Rectal smooth muscle tissue (tissue), 1 donor: ENCODE measurements at regions not wholly inside any gene's neighbourhood (a gene's known extent, or its start where the extent isn't known, plus 50 kb on each side); places are given as distances from the start of the nearest gene placed in this dataset.
"Not testable (repeated sequence)": the region's sequence is repeated elsewhere in the genome, so short reads cannot be mapped to it uniquely, and the experiment has no call there.

ENCODE experiments used
- H3K27ac ChIP-seq: one replicate; pipeline ENCODE4 v1.7.0; 2013; ENCODE audit warnings: low read depth, low read length, inconsistent platforms
- H3K27me3 ChIP-seq: one replicate; pipeline ENCODE4 v1.7.0; 2013; ENCODE audit warnings: low read length; ENCODE audit not compliant: control insufficient read depth, insufficient read depth
- H3K36me3 ChIP-seq: one replicate; pipeline ENCODE4 v1.7.0; 2013; ENCODE audit warnings: low read length; ENCODE audit not compliant: control insufficient read depth, insufficient read depth
- H3K4me1 ChIP-seq: one replicate; pipeline ENCODE4 v1.7.0; 2013; ENCODE audit warnings: low read length; ENCODE audit not compliant: control insufficient read depth, insufficient read depth
- H3K4me3 ChIP-seq: one replicate; pipeline ENCODE4 v1.7.0; 2013; ENCODE audit warnings: low read length
- H3K9ac ChIP-seq: one replicate; pipeline ENCODE4 v1.7.0; 2013; ENCODE audit warnings: low read length

GRCh38 chr1:79239840-79240239, 233.3 kb upstream of the ADGRL4 start:
- Histone ChIP-seq H3K4me1 (no peaks in the 10 kb centered on the region), H3K27me3 (no peaks in the 10 kb centered on the region), H3K27ac (no peak overlapping the region), H3K9ac (no peak overlapping the region), H3K36me3 (no peaks in the 10 kb centered on the region), H3K4me3 (no peak overlapping the region)

DNA sequence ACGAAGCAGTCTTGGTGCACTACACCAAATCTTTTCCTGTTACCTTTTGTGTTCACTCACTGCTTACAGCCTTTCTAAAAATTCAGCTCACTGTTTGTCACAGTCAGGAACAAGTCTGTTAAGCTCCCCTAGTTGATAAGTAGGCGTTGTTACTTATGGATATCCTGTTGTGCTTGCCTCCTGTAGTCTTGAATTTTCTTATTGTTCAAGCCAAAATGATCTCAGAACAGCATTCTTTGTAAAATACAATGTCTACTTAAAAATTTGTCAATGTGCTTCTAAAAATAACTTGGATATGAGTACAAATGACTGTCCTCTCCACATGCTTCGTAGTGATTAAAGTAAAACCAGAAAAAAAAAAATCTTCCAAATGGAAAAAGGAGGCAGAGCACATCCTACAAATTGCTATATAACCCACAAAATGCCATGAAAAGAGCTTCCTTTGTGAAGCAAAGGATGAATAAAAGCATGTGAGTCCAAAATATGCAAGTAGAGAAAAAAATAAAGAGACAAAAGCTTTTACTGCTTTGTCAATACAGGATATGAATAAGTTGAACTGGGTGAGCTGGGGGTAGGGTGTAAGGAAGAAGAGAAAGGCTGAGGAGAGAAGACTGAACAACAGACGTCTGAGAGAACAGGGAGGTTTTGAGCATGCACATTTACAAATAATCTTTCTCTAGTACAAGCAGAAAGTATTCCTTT, 228.9 kb upstream of the ADGRL4 start:
- no peaks in the 10 kb centered on the region for H3K4me1 ChIP-seq
- no peaks in the 10 kb centered on the region for H3K36me3 ChIP-seq
- H3K27me3 ChIP-seq: no peaks in the 10 kb centered on the region
- H3K27ac ChIP-seq: no peak overlapping the region
- no peak overlapping the region for H3K4me3 ChIP-seq
- no peak overlapping the region for H3K9ac ChIP-seq

- no peaks in the 10 kb centered on the region for H3K27me3 ChIP-seq
- H3K4me1 ChIP-seq: no peaks in the 10 kb centered on the region
- no peak overlapping the region for H3K27ac ChIP-seq
- no peak overlapping the region for H3K9ac ChIP-seq
- H3K36me3 ChIP-seq: no peaks in the 10 kb centered on the region
- H3K4me3 ChIP-seq: no peak overlapping the region
Observed at GRCh38 chr1:79232818-79233217, 226.3 kb upstream of the ADGRL4 start.

DNA sequence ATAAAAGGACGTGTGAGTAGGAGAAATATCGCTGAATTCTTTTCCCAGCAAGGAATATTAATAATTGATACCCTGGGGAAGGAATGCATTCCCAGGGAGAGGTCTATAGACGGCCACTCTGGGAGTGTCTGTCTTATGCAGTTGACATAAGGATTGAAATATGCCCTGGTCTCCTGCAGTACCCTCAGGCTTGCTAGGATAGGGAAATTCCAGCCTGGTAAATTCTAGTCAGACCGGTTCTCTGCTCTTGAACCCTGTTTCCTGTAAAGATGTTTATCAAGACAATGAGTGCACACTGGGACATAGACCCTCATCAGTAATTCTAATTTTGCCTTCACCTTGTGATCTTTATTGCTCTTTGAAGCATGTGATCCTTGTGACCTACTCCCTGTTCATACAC, 224.2 kb upstream of the ADGRL4 start:
- H3K4me1 ChIP-seq, H3K9ac ChIP-seq, H3K4me3 ChIP-seq, H3K27ac ChIP-seq, H3K27me3 ChIP-seq, H3K36me3 ChIP-seq: not testable (repeated sequence)

DNA sequence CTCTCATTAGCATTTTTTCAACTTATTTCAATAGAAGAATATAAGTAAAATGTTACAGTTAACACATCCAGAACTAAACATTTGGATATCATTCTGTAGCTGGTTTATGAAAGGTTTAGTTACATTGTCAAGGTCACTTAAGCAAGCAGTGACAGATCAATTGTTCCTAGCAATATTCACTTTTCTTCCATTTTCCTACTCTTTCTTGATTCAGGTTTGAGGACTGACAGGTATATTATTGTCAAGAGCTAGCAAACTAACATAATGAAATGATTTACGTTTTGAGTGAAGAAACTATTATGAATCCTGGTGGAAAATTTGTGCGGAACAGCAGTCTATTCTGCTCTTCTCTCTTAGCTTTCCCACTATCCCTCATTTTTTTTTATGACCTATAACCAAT, 220.4 kb upstream of the ADGRL4 start:
- Histone ChIP-seq H3K27ac (no peak overlapping the region), H3K4me1 (no peaks in the 10 kb centered on the region), H3K27me3 (no peaks in the 10 kb centered on the region), H3K9ac (no peak overlapping the region), H3K4me3 (no peak overlapping the region), H3K36me3 (no peaks in the 10 kb centered on the region)

- no peaks in the 10 kb centered on the region for H3K4me1 ChIP-seq
Observed at GRCh38 chr1:79224537-79224936, 218.0 kb upstream of the ADGRL4 start.

DNA sequence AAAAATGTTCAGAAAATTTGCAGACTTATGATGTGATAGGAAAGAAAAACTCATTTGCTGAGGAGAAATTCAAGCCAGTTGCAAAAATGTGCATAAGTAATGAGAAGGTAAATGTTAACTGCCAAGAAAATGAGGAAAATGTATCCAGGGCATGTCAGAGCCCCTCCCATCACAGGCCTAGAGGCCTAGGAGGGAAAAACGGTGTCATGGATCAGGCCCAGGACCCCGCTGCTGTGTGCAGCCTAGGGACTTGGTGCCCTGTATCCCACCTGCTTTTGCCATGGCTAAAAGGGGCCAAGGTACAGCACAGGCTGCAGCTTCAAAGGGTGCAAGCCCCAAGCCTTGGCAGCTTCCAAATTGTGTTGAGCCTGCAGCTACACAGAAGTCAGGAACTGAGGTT, 214.0 kb upstream of the ADGRL4 start:
- no peaks in the 10 kb centered on the region for H3K4me1 ChIP-seq
- H3K27ac ChIP-seq: no peak overlapping the region
- H3K27me3 ChIP-seq: no peaks in the 10 kb centered on the region
- no peak overlapping the region for H3K4me3 ChIP-seq
- H3K36me3 ChIP-seq: no peaks in the 10 kb centered on the region
- H3K9ac ChIP-seq: no peak overlapping the region

More at GRCh38 chr1:79224537-79224936, 218.0 kb upstream of the ADGRL4 start:
- Histone ChIP-seq H3K9ac (no peak overlapping the region), H3K27ac (no peak overlapping the region), H3K36me3 (no peaks in the 10 kb centered on the region), H3K27me3 (no peaks in the 10 kb centered on the region), H3K4me3 (no peak overlapping the region)

- Histone ChIP-seq H3K9ac (no peak overlapping the region), H3K36me3 (no peaks in the 10 kb centered on the region), H3K4me1 (no peaks in the 10 kb centered on the region)
Observed at GRCh38 chr1:79215311-79215710, 208.8 kb upstream of the ADGRL4 start.

DNA sequence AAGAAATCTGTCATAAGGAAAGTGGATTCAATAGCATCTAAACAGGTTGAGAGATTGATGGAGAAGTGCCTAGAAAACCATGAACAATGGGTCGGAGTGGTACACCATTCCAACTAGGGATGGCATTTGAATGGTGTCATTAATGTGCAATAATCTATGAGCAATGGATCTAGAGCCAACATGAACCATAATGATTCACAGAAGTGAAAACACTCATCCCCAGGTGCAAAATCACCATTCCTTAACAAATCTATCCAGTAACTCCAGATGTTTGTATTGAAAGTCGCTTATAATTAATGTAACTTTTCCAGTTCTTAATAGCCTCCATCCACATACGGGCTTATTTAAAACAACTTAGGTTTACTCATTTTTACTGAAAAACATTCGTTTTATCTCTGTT, 201.3 kb upstream of the ADGRL4 start:
- no peaks in the 10 kb centered on the region for H3K27me3 ChIP-seq
- H3K27ac ChIP-seq: no peak overlapping the region
- H3K9ac ChIP-seq: no peak overlapping the region
- no peaks in the 10 kb centered on the region for H3K36me3 ChIP-seq
- H3K4me3 ChIP-seq: no peak overlapping the region
- H3K4me1 ChIP-seq: no peaks in the 10 kb centered on the region

More at GRCh38 chr1:79215311-79215710, 208.8 kb upstream of the ADGRL4 start:
- H3K4me3 ChIP-seq: no peak overlapping the region
- no peak overlapping the region for H3K27ac ChIP-seq
- H3K27me3 ChIP-seq: no peaks in the 10 kb centered on the region

DNA sequence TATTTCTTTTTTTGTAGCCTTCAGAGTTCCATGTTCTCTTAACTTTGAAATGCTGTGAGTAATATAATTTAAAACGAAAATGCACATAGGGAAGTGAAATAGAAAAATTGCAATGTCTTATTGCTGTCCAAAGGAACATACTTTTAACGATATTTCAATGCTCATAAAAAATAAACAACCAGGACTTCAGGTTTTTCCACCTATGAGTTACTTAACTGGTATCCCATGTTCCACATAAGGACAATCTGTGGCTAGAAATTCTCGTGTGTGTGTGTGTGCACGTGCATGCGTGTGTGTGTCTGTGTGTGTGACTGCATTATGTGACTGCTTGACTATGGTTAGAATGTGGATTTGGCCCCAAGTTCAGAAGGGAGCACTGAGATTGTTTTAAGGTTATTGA, 200.8 kb upstream of the ADGRL4 start:
- Histone ChIP-seq H3K27ac (no peak overlapping the region), H3K9ac (no peak overlapping the region), H3K27me3 (no peaks in the 10 kb centered on the region), H3K4me3 (no peak overlapping the region), H3K36me3 (no peaks in the 10 kb centered on the region), H3K4me1 (no peaks in the 10 kb centered on the region)

- no peak overlapping the region for H3K9ac ChIP-seq
- H3K36me3 ChIP-seq: no peaks in the 10 kb centered on the region
- no peaks in the 10 kb centered on the region for H3K4me1 ChIP-seq
- no peak overlapping the region for H3K27ac ChIP-seq
- no peak overlapping the region for H3K4me3 ChIP-seq
- no peaks in the 10 kb centered on the region for H3K27me3 ChIP-seq
Observed at GRCh38 chr1:79204779-79205479, 198.4 kb upstream of the ADGRL4 start.

DNA sequence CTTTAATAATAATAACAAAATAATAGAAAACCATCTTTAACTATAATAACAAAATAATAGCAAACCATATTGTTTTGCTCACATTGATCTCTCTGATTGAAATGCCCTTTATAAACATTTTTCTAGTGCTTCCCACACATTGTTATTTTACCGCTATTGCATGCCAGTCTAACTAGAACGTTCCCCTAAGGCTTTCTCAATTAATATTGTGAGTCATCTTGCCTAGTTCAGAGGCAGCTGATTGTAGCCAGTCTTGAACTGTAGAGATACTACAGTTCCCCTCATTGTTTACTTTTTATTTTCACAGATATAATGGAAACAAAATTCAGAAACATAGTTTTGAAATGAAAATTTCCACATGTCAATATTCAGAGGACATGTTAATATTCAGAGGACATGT, 192.3 kb upstream of the ADGRL4 start:
- Histone ChIP-seq H3K4me3 (no peak overlapping the region), H3K27me3 (no peaks in the 10 kb centered on the region), H3K27ac (no peak overlapping the region), H3K36me3 (no peaks in the 10 kb centered on the region), H3K4me1 (no peaks in the 10 kb centered on the region), H3K9ac (no peak overlapping the region)

GRCh38 chr1:79197421-79197820, 190.9 kb upstream of the ADGRL4 start:
- H3K27me3 ChIP-seq: no peaks in the 10 kb centered on the region
- no peak overlapping the region for H3K9ac ChIP-seq
- H3K4me3 ChIP-seq: no peak overlapping the region
- no peaks in the 10 kb centered on the region for H3K4me1 ChIP-seq
- H3K36me3 ChIP-seq: no peaks in the 10 kb centered on the region
- H3K27ac ChIP-seq: no peak overlapping the region
